ENCODE measurements at regions not wholly inside any gene's neighbourhood (a gene's known extent, or its start where the extent isn't known, plus 50 kb on each side); places are given as distances from the start of the nearest gene placed in this dataset.

DNA sequence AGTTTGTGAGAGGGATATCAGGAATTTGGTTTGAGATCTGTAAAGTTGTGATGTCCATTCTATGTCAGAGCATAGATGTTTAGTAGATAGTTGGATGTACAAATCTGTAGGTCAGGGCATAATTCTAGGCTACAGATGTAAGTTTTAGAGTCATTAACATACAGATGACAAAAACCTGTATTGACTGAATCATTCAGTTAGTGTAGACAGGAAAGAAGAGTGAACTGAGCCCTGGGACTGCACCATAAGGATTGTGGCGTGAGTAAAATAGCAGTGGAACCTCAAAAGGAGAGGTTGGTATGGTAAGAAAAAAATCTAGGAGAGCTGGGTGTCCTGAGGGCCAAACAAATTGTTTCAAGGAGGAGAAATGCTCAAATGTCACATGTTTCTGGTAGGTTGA, 73.1 kb upstream of the RPRM start:
- H3K18ac ChIP-seq (ENCODE audit: extremely low read depth, low read length), result no peak overlapping the region
- no peak overlapping the region for H2BK5ac ChIP-seq (ENCODE audit: low read depth, low read length)
- ChIA-PET POLR2A (ENCODE audit: partially characterized antibody) (no interaction called here), CTCF (ENCODE audit: partially characterized antibody) (no interaction called here)
- H3K9me3 ChIP-seq (ENCODE audit: insufficient read depth in 2 of 2, low read depth in 1 of 2, low read length in 1 of 2), result no peaks in the 10 kb centered on the region
- H4K5ac ChIP-seq (ENCODE audit: insufficient read length, low read depth, low read length), result no peak overlapping the region
- TF ChIP-seq RXRA (IDR thresholded peaks at IDR 0.05; ENCODE audit: insufficient read depth, low read depth, low read length), result no peak
- no peak for TF ChIP-seq YY1 (IDR thresholded peaks at IDR 0.05; ENCODE audit: low read depth, low read length)
- TF ChIP-seq CTBP2 (IDR thresholded peaks at IDR 0.05; ENCODE audit: borderline replicate concordance, insufficient read depth, insufficient read length, low read length), result no peak
- TF ChIP-seq SP1 (IDR thresholded peaks at IDR 0.05; ENCODE audit: low read depth, low read length), result no peak
- no peak for TF ChIP-seq E2F6 (IDR thresholded peaks at IDR 0.05)
- TF ChIP-seq SUZ12 (IDR thresholded peaks at IDR 0.05; ENCODE audit: low read length), result no peak
- no peak for TF ChIP-seq BACH1 (IDR thresholded peaks at IDR 0.05; ENCODE audit: low read length)
- no peak for TF ChIP-seq HDAC6 (IDR thresholded peaks at IDR 0.05; ENCODE audit: low read depth, low read length)
- TF ChIP-seq CBX8 (IDR thresholded peaks at IDR 0.05; ENCODE audit: borderline replicate concordance, low read depth, low read length), result no peak
- TF ChIP-seq SP4 (IDR thresholded peaks at IDR 0.05; ENCODE audit: low read length), result no peak
- no peak overlapping the region for H2BK15ac ChIP-seq (ENCODE audit: low read length)
- H3K4me1 ChIP-seq (replicated peaks in 1 of 4; ENCODE audit: control insufficient read depth in 3 of 4, insufficient read depth in 4 of 4, low read length in 3 of 4), result no peaks in the 10 kb centered on the region
- no peaks in the 10 kb centered on the region for H3K79me2 ChIP-seq (ENCODE audit: control insufficient read depth in 1 of 2, insufficient read depth in 2 of 2, low read length in 2 of 2)
- H3K14ac ChIP-seq (ENCODE audit: insufficient read length), result no peak overlapping the region
- H3K9ac ChIP-seq (replicated peaks in 1 of 4; ENCODE audit: extremely low read depth in 1 of 4, low read depth in 3 of 4, low read length in 3 of 4), result no peak overlapping the region
- H3K23me2 ChIP-seq (ENCODE audit: low read depth, low read length), result no peaks in the 10 kb centered on the region
- no peak overlapping the region for H4K8ac ChIP-seq (ENCODE audit: extremely low read depth, insufficient read depth, low read length)
- no peak overlapping the region for H3K4ac ChIP-seq (replicated peaks; ENCODE audit: insufficient read length, low read depth, low read length)
- H3K23ac ChIP-seq (ENCODE audit: insufficient read length), result no peak overlapping the region
- H2BK20ac ChIP-seq (ENCODE audit: low read length), result no peak overlapping the region
- no peak overlapping the region for H3K4me3 ChIP-seq (ENCODE audit: extremely low read depth in 1 of 4, insufficient read depth in 2 of 4, low read depth in 3 of 4, low read length in 4 of 4)
- H3K56ac ChIP-seq (replicated peaks; ENCODE audit: insufficient read length, low read depth, low read length), result no peak overlapping the region
- no peak overlapping the region for H2AK5ac ChIP-seq (ENCODE audit: low read depth, low read length)
- H2BK12ac ChIP-seq (ENCODE audit: low read depth, low read length), result no peak overlapping the region
- 86% methylated on average over 1 of the region's 1 CpG; no CpG with 5 or more reads in 1 of the 2 experiments for WGBS, 2 experiments (ENCODE audit: extremely low coverage in 1 of 2, insufficient coverage in 1 of 2, insufficient read length in 1 of 2, insufficient replicate concordance in 2 of 2, low coverage in 1 of 2, low lambda C conversion rate in 2 of 2, missing lambda C conversion rate in 1 of 2)
- no peak overlapping the region for H2AFZ ChIP-seq (ENCODE audit: low read length)
- no peaks in the 10 kb centered on the region for H3K79me1 ChIP-seq (ENCODE audit: low read depth, low read length)
- no peaks in the 10 kb centered on the region for H3K36me3 ChIP-seq (ENCODE audit: control insufficient read depth in 2 of 4, insufficient read depth in 4 of 4, low read length in 3 of 4)
- FAIRE-seq (no peak), DNase-seq (ENCODE audit: low read depth in 1 of 2, low spot score in 2 of 2) (no peak)
- H2BK120ac ChIP-seq (replicated peaks; ENCODE audit: low read depth, low read length), result no peak overlapping the region
- no peak overlapping the region for H4K91ac ChIP-seq (replicated peaks; ENCODE audit: insufficient read length, low read length)
- no peak overlapping the region for H3K27ac ChIP-seq (ENCODE audit: low read depth, low read length)
- H4K20me1 ChIP-seq (replicated peaks in 1 of 2; ENCODE audit: control insufficient read depth in 1 of 2, insufficient read depth in 2 of 2, low read length in 2 of 2), result no peaks in the 10 kb centered on the region
- no peak overlapping the region for H3K4me2 ChIP-seq (ENCODE audit: insufficient read depth in 1 of 2, low read depth in 2 of 2, low read length in 2 of 2)
- H3K27me3 ChIP-seq (replicated peaks in 1 of 4; ENCODE audit: control insufficient read depth in 3 of 4, extremely low read depth in 1 of 4, insufficient read depth in 3 of 4, low read length in 3 of 4), result no peaks in the 10 kb centered on the region
